ENCODE measurements at regions not wholly inside any gene's neighbourhood (a gene's known extent, or its start where the extent isn't known, plus 50 kb on each side); places are given as distances from the start of the nearest gene placed in this dataset.

- WGBS, 2 experiments (ENCODE audit: extremely low coverage in 2 of 2, insufficient read length in 1 of 2), result 100% methylated on average over 1 of the region's 4 CpGs; no CpG with 5 or more reads in 1 of the 2 experiments
- no peak overlapping the region for H3K9ac ChIP-seq (ENCODE audit: low read depth, low read length)
- no peak overlapping the region for H2BK5ac ChIP-seq (ENCODE audit: low read depth, low read length, poor library complexity, severe bottlenecking)
- no peak overlapping the region for H3K18ac ChIP-seq (ENCODE audit: low read depth, low read length)
- in situ Hi-C loops (cut with MboI; ENCODE audit: low sequenced_read_pairs), result no loop called here
- H3K4ac ChIP-seq (ENCODE audit: low read depth, low read length), result no peak overlapping the region
- no peaks in the 10 kb centered on the region for H3K27me3 ChIP-seq (ENCODE audit: control insufficient read depth, insufficient read depth, low read length)
- no peak overlapping the region for H3K4me3 ChIP-seq (ENCODE audit: insufficient read depth, low read depth, low read length)
- intact Hi-C loops (cut with micrococcal nuclease), result no loop called here
- ChIA-PET POLR2A (ENCODE audit: unreplicated experiment) (no interaction called here), CTCF (interaction anchor here (0.5 kb wide), 1 partner anchor 12 kb away, joined by 4 read pairs; no protein-coding TSS in a partner anchor)
- H2BK120ac ChIP-seq (ENCODE audit: low read depth, low read length), result no peak overlapping the region
- no peak overlapping the region for H2BK15ac ChIP-seq (ENCODE audit: low read depth, low read length)
- TF ChIP-seq RFX5 (IDR thresholded peaks at IDR 0.05; ENCODE audit: low read depth, low read length), result no peak
- TF ChIP-seq BHLHE40 (IDR thresholded peaks at IDR 0.05; ENCODE audit: low read depth, low read length), result no peak
- no peak for TF ChIP-seq MAFK (IDR thresholded peaks at IDR 0.05; ENCODE audit: low read depth, low read length)
- no peak for TF ChIP-seq MXI1 (IDR thresholded peaks at IDR 0.05; ENCODE audit: borderline replicate concordance, low read depth, low read length)
- TF ChIP-seq NFE2L2 (IDR thresholded peaks at IDR 0.05; ENCODE audit: low read depth, low read length), result no peak
- TF ChIP-seq CEBPB (IDR thresholded peaks at IDR 0.05; ENCODE audit: low read depth, low read length), result no peak
- TF ChIP-seq CTCF (conservative IDR thresholded peaks at IDR 0.05; ENCODE audit: low read depth, low read length), result no peak
- TF ChIP-seq, protein P1, sequence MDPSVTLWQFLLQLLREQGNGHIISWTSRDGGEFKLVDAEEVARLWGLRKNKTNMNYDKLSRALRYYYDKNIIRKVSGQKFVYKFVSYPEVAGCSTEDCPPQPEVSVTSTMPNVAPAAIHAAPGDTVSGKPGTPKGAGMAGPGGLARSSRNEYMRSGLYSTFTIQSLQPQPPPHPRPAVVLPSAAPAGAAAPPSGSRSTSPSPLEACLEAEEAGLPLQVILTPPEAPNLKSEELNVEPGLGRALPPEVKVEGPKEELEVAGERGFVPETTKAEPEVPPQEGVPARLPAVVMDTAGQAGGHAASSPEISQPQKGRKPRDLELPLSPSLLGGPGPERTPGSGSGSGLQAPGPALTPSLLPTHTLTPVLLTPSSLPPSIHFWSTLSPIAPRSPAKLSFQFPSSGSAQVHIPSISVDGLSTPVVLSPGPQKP (IDR thresholded peaks at IDR 0.05; ENCODE audit: borderline replicate concordance, low read depth, low read length), result no peak
- no peak for TF ChIP-seq CHD1 (IDR thresholded peaks at IDR 0.05; ENCODE audit: low read depth, low read length)
- no peak for TF ChIP-seq MAZ (IDR thresholded peaks at IDR 0.05; ENCODE audit: borderline replicate concordance, low read depth, low read length)
- TF ChIP-seq RCOR1 (IDR thresholded peaks at IDR 0.05; ENCODE audit: insufficient replicate concordance, low read length), result no peak
- no peak for TF ChIP-seq FOS (IDR thresholded peaks at IDR 0.05; ENCODE audit: low read depth, low read length)
- TF ChIP-seq, protein P2, sequence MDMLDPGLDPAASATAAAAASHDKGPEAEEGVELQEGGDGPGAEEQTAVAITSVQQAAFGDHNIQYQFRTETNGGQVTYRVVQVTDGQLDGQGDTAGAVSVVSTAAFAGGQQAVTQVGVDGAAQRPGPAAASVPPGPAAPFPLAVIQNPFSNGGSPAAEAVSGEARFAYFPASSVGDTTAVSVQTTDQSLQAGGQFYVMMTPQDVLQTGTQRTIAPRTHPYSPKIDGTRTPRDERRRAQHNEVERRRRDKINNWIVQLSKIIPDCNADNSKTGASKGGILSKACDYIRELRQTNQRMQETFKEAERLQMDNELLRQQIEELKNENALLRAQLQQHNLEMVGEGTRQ (IDR thresholded peaks at IDR 0.05; ENCODE audit: low read depth, low read length), result no peak
- TF ChIP-seq RAD21 (IDR thresholded peaks at IDR 0.05; ENCODE audit: low read length), result no peak
- H3K9me1 ChIP-seq (ENCODE audit: insufficient read depth, low read length), result no peaks in the 10 kb centered on the region
- H3K4me1 ChIP-seq (ENCODE audit: control insufficient read depth, insufficient read depth, low read length), result no peaks in the 10 kb centered on the region
- H3K36me3 ChIP-seq (ENCODE audit: control insufficient read depth, insufficient read depth, low read length), result no peaks in the 10 kb centered on the region
- H2AK5ac ChIP-seq (ENCODE audit: low read depth, low read length), result no peak overlapping the region
- H4K5ac ChIP-seq (ENCODE audit: low read depth, low read length), result no peak overlapping the region
- H2AK9ac ChIP-seq (replicated peaks; ENCODE audit: low read depth, low read length, poor library complexity), result no peak overlapping the region
- DNase-seq (no peak), ATAC-seq (ENCODE audit: low read depth) (no peak)
- no peaks in the 10 kb centered on the region for H3K9me3 ChIP-seq (ENCODE audit: control insufficient read depth, insufficient read depth, low read length)
- no peak overlapping the region for H3K56ac ChIP-seq (ENCODE audit: extremely low read depth, insufficient read depth, low read length)
- no peak overlapping the region for H2BK20ac ChIP-seq (ENCODE audit: low read depth, low read length)
- dilution Hi-C loops (cut with HindIII; ENCODE audit: low sequenced_read_pairs, unreplicated experiment), result no loop called here
- BruUV-seq (replicated peaks), result no TSS peak
- no peak overlapping the region for H2AFZ ChIP-seq (replicated peaks; ENCODE audit: low read length, poor library complexity)
- H3K27ac ChIP-seq (ENCODE audit: insufficient read depth, low read length), result no peak overlapping the region
- H3K14ac ChIP-seq (replicated peaks; ENCODE audit: low read depth, low read length), result no peak overlapping the region
- no peak overlapping the region for H4K8ac ChIP-seq (ENCODE audit: low read depth in 2 of 2, low read length in 2 of 2)
- H3K79me1 ChIP-seq (ENCODE audit: low read depth in 1 of 2, low read length in 2 of 2), result no peaks in the 10 kb centered on the region
- no peak overlapping the region for H4K91ac ChIP-seq (ENCODE audit: insufficient read depth, low read depth, low read length)
- H3K4me2 ChIP-seq (ENCODE audit: low read depth, low read length), result no peak overlapping the region
- H3K23ac ChIP-seq (ENCODE audit: low read depth, low read length), result no peak overlapping the region
- no peaks in the 10 kb centered on the region for H4K20me1 ChIP-seq (ENCODE audit: insufficient read depth, low read length)
Measured at GRCh38 chr1:68285046-68285445, 52.7 kb upstream of the WLS start.

All from IMR-90 (cell line).